Lung microvascular endothelial cell (primary cell): ENCODE measurements at regions not wholly inside any gene's neighbourhood (a gene's known extent, or its start where the extent isn't known, plus 50 kb on each side); places are given as distances from the start of the nearest gene placed in this dataset.
"Not testable (repeated sequence)": the region's sequence is repeated elsewhere in the genome, so short reads cannot be mapped to it uniquely, and the experiment has no call there.

ENCODE experiments used
- DNase-seq, 2 donors: peaks; one replicate each; pipeline versions ENCODE4 v3.0.0 to v3.0.0-alpha.2; 2010; ENCODE audit warnings: low read depth in 2 of 2

DNA sequence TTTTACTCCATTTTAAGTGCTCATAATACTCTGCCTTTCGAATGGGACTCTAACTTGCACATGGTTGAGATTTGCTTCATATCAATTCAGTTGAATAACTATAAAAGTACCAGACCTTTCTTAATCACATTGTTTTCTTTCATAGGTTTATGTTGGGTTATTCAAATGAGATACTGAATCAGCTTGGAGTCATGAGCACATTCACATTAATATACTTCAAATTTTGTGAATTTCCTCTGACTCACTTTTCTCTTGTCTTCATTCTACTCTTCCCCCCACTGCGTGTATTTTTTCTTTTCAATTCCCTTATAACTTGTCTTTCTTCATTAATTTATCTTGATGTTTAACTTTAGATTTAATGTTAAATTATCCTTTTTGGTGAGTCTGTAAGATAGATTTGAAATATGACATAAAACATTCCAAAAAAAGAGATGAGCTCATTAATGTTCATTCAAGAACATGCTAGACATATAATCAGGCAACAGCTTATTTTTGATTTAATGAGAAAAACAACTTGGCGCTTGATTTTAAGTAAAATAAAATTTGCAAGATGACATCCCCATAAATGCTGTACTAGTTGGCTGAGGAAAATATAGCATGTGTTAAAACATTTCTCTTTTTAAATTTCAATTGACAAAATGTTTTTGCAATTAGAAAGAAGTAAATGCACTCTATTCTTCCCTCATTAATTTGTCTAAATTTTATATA is 736.0 kb downstream of the CD109 start:
- no peak for DNase-seq

DNA sequence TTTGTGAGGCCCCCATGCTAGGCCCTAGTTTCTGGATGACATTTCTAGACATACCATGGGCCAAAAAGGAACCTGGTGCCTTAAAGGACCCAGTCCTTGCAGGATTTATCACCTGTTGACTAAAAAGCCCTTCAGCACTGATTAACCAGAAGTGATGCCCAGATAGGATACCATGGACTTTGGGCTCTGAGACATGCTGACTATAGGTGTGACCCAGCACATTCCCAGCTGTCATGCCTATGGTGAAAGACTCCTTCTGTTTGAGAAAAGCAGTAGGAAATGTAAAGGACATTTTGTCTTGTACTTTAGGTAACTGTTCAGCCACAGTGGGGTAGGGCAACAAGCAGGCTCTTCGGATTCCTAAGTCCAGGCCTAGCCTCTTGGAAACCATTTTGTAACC is 724.2 kb downstream of the CD109 start:
- no peak for DNase-seq

DNA sequence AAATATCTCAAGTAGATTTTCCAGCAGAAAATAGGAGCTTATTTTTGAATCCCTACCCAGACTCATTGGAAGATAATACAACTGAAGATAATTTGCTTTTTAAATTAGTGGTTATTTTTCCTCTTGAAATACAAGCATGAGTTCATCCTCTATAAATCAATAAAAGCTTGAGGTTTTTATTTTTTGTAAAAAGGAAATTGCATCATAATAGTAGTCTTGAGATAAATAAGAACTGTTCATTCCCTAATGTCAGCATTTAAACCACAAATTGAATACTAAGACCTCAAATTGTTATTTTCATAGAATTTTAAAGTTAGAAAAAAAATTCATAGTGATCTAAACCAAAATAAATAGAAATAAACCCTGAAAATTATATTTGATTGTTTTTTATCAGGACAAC is 719.1 kb downstream of the CD109 start:
- DNase-seq: no peak

DNA sequence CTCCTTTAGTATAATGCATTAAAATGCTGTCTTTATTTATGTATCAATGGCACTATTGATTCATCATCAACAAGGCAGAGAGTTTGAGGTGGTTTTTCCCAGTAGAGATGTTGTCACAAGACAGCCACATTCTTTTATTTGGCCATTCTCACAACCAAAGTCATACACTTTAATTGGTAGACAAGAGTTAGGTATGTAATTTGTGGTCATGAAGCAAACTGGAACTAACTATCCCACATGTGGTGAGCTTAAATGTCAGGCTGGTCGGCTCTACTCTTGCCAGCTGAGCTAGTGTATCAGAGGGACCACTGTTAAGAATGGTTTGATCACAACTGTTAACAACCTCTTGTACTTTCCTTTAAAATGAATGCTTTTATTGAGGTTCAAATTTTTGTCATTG is 714.6 kb downstream of the CD109 start:
- no peak for DNase-seq

DNA sequence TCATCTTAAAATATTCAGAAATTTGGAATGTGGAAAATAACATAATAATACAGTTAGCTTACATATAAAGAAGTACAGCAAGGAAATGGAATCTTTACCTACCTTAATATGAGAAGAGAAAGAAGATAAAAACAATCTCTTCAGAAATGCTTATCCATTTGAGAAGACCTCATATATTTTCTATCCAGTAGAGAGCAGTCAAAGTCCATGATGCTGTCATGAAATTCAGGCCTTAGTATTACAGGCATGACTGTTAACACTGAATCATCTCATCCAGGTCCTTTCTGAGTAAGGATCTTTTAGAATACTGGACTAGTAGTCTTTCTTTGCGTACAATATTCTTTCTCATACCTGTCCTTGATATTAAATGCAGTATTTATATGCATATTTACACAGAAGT is 713.4 kb downstream of the CD109 start:
- DNase-seq: peak; percentile 10 to 46

DNA sequence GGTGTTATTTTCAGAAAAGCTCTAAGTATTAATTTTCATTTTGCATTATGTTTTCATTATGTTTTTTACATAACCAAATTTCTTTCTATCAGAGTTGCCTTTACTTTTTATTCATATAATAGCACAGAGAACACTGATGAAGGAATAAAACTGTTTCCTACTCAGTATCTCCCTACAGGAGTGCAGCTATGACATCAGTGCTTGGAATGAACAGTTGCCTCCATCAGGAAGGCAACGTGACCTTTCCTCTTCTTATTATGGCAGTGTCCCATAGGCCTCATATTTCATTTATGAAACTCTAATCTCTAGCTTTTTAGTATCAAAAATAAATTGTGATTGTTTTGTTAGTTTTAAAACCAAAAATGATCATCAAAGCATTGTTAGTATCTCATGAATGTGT is 712.8 kb downstream of the CD109 start:
- no peak for DNase-seq

DNA sequence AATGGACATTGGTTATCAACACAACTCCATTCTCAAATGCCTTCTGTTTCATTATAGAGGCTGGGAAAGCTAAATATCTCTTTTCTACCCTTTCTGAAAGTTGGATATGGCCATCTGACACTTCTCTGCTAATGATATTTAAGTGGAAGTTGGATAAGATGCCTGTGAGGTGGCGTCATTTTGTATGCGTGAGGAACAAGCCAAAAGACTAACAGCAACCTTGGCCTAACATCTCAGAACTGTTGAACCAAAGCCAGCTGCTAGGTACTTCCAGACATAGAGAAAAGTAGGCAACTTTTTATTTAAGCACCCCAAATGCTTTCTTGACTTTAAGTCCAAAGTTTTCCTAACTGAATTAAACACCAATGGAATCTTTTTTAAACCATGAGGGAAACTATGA is 708.4 kb downstream of the CD109 start:
- DNase-seq: no peak

DNA sequence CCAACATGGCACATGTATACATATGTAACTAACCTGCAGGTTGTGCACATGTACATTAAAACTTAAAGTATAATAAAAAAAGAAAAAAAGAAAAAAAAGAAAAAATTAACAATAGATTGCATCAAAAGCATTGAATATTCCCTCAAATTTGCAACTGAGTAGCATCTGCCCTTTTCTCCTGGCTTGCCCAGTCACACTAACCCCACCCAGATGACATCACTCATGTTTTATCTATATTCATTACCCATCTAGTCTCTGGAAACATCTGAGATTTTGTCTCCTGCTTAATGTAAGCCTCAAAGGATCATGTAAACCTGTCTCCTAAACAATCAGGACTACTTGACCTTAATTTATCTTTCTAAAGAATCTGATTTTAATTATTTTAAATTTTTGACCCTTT is 706.8 kb downstream of the CD109 start:
- no peak for DNase-seq

DNA sequence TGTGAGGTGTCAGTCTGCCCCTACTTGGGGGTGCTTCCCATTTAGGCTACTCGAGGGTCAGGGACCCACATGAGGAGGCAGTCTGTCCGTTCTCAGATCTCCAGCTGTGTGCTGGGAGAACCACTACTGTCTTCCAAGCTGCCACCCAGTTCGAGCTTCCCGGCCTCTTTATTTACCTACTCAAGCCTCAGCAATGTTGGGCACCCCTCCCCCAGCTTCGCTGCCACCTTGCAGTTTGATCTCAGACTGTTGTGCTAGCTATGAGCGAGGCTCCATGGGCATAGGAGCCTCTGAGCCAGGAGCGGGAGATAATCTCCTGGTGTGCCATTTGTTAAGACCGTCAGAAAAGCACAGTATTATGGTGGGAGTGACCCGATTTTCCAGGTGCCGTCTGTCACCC is 682.4 kb downstream of the CD109 start:
- DNase-seq: not testable (repeated sequence)

DNA sequence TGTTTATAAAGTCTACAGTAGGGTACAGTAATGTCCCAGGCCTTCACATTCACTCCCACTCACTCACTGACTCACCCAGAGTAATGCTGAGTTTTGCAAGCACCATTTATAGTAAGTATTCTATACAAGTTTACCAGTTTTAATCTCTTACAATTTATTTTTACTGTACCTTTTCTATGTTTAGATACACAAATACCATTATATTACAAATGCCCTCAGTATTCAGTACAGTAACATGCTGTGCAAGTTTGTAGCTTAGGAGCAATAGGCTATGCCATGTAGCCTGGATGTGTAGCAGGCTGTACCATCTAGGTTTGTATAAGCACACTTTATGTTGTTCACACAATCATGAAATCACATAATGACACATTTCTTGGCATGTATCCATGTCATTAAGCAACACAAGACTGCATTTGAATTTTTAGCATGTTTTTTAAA is 673.6 kb downstream of the CD109 start:
- peak in 1 of 2 donors; percentile 33 for DNase-seq

DNA sequence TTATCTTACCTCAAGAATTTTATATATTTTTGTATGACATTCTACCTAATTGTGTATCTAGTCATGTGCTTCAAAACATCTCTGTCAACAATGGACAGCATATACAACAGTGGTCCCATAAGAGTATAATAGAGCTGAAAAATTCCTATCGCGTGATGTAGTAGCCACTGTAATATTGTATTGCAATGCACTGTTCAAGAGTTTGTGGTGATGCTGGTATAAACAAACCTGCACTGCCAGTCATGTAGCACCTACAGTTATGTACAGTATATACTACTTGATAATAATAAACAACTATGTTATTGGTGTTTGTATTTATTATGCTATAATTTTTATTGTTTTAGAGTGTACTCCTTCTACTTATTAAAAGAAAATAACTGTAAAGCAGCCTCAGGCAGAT is 672.7 kb downstream of the CD109 start:
- no peak for DNase-seq

DNA sequence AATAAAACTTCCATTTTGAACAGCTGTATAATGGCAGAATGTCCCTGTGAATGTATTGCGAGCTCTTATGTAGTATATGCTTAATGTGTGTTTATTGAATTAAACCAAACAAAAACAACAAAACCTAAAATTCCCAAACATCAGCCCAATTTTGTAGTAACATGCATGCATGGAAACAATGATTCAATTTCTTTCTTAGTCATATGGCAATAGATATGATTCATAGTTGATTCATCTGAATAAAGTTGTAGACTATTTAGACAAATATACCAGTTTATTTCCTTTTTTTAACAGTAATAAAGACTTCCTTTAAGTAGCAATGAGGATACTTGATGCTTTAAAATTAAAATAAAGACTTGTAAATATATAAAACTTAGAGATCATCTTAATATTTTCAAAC is 670.6 kb downstream of the CD109 start:
- no peak for DNase-seq

DNA sequence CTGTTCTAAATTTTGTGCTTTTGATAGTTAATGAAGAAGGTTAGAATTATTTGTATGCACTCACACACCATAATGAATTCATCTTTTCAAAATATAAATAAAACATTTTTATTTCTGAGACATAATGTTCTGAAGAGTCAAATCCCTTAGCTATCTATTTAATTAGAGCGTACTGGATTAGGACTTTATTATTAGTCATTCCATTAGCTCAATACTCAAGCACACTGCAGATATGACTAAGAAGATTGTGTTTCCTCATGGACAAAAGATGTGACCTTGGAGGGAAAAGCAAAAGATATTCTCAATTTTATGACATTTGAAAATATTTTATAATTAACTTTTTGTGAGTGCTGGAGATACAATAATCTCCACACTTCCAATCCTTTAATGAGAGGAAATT is 666.4 kb downstream of the CD109 start:
- DNase-seq: no peak

DNA sequence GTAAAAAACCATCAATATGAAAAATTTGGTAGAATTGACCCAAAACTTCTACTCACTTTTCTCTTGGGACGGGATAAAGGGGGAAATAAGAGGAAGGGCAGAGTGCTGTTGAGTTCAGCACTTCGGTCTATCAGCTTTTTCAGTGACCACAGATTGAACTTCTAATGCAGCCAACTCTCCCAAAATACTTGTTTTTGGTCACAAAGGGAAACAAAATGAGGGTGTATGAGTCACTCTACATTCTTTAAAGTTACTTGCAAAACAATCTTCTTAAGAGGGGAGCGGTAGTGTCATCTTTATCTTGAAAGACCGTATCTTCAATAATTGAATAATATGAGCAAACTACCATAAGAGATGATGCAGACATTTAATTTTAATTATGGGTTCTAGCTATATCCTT is 661.3 kb downstream of the CD109 start:
- DNase-seq: no peak

DNA sequence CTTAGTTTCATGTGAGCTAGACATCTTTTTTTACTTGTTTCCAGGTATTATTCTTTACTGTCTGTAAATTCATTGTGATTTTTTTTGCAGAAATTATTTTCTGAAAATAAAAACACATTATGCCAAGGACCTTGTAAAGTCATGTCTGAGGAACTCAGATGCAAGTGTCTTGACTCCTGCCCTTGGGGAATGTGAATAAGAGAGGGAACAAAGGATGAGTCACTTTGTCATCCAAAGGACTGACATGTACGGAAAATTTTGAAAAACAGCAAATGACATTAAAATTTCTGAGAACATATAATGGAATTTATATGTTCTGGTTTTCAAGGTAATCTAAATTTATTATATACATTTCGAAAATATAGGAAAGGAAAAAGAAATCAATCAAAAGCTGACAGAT is 660.4 kb downstream of the CD109 start:
- no peak for DNase-seq

DNA sequence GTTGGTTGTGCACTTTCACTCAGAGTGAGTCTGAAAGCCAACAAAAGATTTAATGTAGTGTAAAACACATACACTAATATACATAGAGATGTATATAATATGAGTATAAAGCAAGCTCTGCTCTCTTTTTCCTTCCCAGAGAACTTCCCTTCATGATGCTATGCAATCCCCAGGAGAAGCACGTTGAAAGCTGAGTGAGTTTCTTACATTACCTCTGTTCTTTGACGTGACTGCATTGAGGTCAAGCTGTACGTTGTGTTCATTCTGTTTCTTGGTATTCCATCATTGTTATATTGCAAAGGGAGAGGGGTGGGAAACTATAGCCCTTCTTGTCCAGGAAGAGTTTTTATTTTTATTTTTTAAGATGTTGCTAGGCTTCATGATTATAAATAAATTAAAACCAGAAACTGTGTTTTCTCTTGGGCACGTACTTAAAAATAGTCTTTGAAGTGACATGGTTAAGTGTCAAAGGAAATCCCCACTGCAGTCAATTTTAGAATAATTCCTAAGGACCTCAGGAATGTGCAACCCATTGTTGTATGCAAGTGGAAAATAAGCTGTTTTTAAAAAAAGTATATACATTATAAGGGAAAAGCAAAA is 651.0 kb downstream of the CD109 start:
- DNase-seq: peak in 1 of 2 donors; percentile 38

DNA sequence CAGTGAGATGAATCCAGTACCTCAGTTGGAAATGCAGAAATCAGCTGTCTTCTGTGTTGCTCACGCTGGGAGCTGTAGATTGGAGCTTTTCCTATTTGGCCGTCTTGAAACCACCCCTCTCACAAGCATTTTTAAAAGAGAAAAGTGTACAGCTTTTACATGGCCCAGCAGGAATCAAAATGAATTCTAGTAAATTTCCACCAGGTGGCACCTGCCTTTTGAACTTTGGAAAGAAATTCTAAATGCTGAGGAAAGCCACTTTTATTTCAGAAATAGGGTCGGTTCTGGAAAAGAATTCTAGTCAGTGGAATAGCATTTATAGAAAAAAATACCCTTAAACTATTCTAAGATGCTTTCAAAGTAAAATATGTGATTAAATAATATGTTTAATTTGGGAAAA is 647.8 kb downstream of the CD109 start:
- DNase-seq: peak; percentile 2 to 23

DNA sequence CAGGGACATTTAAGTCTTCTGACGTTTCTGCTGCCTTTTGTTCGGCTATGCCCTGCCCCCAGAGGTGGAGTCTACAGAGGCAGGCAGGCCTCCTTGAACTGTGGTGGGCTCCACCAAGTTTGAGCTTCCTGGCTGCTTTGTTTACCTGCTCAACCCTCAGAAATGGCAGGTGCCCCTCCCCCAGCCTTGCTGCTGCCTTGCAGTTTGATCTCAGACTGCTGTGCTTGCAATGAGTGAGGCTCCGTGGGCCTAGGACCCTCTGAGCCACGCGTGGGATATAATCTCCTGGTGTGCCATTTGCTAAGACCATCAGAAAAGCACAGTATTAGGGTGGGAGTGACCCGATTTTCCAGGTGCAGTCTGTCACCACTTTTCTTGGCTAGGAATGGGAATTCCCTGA is 647.3 kb downstream of the CD109 start:
- not testable (repeated sequence) for DNase-seq

DNA sequence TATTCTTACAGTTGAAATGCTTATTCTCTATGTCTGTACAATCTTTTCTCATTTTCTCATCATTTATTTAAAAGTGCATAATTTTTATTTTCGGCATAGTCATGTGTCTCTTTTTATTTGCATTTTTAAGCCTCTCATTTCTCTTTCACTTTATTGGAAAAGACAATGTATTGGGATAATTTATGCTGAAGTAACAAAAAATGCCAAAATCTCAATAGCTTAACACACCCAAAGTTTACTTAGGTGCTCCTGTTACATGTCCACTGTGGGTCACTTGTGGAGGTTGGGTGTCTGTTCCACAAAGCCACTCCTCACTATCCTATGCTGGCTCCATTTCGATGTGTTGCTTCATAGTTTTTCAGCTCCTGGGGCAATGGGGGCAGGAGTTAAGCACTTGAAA is 638.7 kb downstream of the CD109 start:
- no peak for DNase-seq

DNA sequence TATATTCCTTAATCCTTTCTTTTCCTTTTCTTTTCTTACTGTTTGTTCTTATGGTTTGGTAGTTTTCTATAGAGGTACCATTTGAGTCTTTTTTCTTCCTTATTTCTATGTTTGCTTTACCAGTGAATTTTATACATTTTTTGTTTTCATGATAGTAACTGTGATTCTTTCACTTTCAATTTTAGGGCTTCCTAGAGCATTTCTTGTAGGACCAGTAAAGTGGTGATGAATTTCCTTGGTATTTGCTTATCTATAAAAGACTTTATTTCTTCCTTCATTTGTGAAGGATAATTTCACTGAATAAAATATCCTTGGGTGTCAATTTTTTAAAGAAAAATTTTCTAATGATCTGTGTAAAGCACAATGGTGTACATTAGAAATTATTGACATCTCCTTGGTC is 637.4 kb downstream of the CD109 start:
- DNase-seq: no peak

DNA sequence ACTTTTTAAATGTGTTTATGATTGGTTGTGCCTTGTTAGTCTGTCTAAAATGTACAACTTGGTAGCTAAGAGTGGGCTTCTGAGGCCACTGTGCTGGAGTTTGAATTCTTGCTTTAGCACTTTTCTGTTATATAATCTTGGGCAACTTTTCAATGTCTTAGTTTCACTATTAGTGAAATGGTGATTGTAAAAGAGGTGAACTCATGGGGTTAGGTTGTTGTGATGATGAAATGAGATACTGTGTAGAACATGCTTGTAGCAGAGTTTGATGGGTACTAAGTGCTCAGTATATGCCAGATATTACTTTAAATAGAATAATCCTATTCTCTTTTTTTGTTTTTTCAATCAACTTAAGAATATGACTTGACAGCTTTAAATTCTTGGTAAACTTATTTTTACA is 624.7 kb downstream of the CD109 start:
- DNase-seq: no peak

DNA sequence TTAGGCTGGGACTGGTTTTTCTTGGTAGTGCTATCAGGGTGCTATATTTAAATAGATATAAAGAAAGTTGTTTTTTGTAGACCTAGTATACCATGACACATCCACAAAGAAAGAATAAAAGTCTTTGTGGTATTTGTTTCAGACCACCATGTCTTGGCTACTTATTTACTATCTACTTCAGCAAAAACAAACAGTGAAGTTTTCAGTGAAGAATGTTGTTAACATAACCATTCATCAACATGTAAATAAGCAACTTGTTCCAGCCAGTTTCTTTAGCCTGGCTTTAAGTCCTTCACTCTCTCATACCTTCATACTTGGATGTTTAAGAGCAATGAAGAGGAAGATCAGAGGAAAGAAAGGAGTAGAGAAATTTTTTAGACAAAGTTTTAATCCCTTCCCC is 624.1 kb downstream of the CD109 start:
- DNase-seq: no peak

DNA sequence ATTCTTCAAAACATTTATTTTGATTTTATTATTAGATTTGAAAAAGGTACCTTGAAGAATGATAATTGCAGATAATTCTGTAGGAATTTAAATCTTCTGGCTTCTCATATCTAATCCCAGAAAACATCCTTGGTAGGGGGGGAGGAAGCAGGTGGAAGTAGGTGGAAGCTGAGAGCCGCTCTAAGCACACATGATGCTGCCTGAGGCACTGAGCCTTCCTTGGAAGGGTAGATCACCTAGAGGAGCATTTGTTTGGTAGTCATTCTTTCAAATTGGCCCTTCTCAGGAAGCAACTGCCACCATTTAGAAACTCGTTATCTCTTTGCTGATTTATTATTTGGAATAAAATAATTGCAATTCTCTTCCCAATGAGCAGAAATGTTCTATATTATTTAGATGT is 623.3 kb downstream of the CD109 start:
- no peak for DNase-seq

DNA sequence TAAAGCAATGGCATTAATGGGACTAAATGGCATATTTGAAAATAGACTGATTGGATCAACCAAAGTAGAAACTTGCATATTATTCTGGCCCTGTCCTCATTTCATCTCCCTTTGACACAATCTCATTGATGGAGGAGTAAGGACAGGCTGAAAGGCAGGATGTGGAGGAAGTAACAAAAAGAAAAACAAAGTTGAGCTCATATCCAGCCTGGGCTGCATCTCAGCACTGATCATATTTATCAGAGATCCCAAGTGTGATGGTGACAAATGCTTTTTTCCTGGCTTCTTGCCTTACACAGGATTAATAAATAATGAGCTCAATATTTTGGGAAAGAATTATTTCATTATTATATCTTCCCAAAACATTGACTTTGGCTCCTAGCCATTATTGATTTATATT is 622.7 kb downstream of the CD109 start:
- DNase-seq: peak in 1 of 2 donors; percentile 26
